Pancreas (tissue), 10 donors: ENCODE measurements at regions not wholly inside any gene's neighbourhood (a gene's known extent, or its start where the extent isn't known, plus 50 kb on each side); places are given as distances from the start of the nearest gene placed in this dataset.

Experiments used
- ATAC-seq, 4 donors: fragments of 200-7000 bp; cut with Tn5 transposase; one replicate each; pipeline versions ENCODE4 v1.8.0 to v1.9.1; 2020; ENCODE audit warnings: mild to moderate bottlenecking in 4 of 4, moderate library complexity in 4 of 4
- DNase-seq, 6 donors: peaks; one replicate each; pipeline ENCODE4 v3.0.0-alpha.2; 2020
- FAIRE-seq: peaks from 2 replicates; lab custom pipeline; 2012; peaks lifted over from hg19 to GRCh38; lab: Jason Lieb, UNC
- H3K27ac ChIP-seq, 4 donors: fragments of 200-600 bp; sonication (generic); 1 replicate in 3 of 4; 2 replicates in 1 of 4; pipeline versions ENCODE4 v1.5.0 to v1.8.0; 2020
- H3K27me3 ChIP-seq, 4 donors: fragments of 200-600 bp; one replicate each; pipeline ENCODE4 v1.8.0; 2021
- H3K36me3 ChIP-seq, 3 donors: fragments of 200-600 bp; sonication (generic) in 1 of 3; one replicate each; pipeline versions ENCODE4 v1.5.0 to v1.8.0; 2020 to 2021
- H3K4me1 ChIP-seq, 3 donors: fragments of 200-600 bp; one replicate each; pipeline ENCODE4 v1.8.0; 2021
- H3K4me3 ChIP-seq, 4 donors: fragments of 200-600 bp; sonication (generic) in 2 of 4; one replicate each; pipeline versions ENCODE4 v1.5.0 to v1.8.0; 2020 to 2021
- H3K9me3 ChIP-seq, 4 donors: fragments of 200-600 bp; one replicate each; pipeline ENCODE4 v1.8.0; 2021
- CTCF ChIP-seq, 4 donors: fragments of 200-600 bp; sonication (generic) in 3 of 4; IDR thresholded peaks; one replicate each; pipeline versions ENCODE4 v1.5.0 to v1.8.0; 2021; ENCODE audit warnings: antibody characterized with exemption in 4 of 4
- whole genome bisulfite sequencing, 2 donors: extraction: QIAGEN DNeasy Blood & Tissue Kit; methylation state at CpG; one replicate each; pipeline ENCODE4 v1.1.7; 2013; 5-methylcytosine and 5-hydroxymethylcytosine counted together
- intact Hi-C, 3 donors: fragments of 100-400 bp; cut with DNase I; formaldehyde crosslinking; loops; one replicate each; pipeline versions ENCODE4 v1.11.1 to v1.14.2; 2022
- donor health status: healthy with polysubstance abuse.
- donor health status: DM: no; HTN: no; CAD: no; lungs with moderate emphysema.
- donor health status: DM: no; HTN: no; CAD: no.
- donor health status: control.
- donor health status: control.
- donor health status: Bipolar disorder and iron deficiency.
- donor health status: DM: yes; HTN: yes; CAD: no.
- donor health status: DM: no; HTN: no; CAD: no.
- donor health status: DM: no; HTN: no; CAD: no.
- donor health status: DM: yes; HTN: yes; CAD: no.

- intact Hi-C loops: no loop called here
- no peaks in the 10 kb centered on the region for H3K9me3 ChIP-seq
- DNase-seq (no peak), FAIRE-seq (no peak), ATAC-seq (no peak)
- WGBS, 2 donors: 25 to 26% methylated on average over 1 of the region's 1 CpG
- no peaks in the 10 kb centered on the region for H3K36me3 ChIP-seq
- H3K27ac ChIP-seq: no peak overlapping the region
- no peak overlapping the region for H3K4me3 ChIP-seq
- peaks cover 0 to 6% (median 0%) of the 10 kb centered on the region in 4 donors for H3K27me3 ChIP-seq
- H3K4me1 ChIP-seq: no peaks in the 10 kb centered on the region
- TF ChIP-seq CTCF (IDR thresholded peaks at IDR 0.05): no peak
Measured at GRCh38 chr7:136517971-136518370, 350.5 kb upstream of the CHRM2 start.

- H3K36me3 ChIP-seq: no peaks in the 10 kb centered on the region
- DNase-seq: no peak
- no peak for FAIRE-seq
- intact Hi-C loops: no loop called here
- peaks cover 0 to 3% (median 0%) of the 10 kb centered on the region in 4 donors for H3K27me3 ChIP-seq
- no peaks in the 10 kb centered on the region for H3K4me1 ChIP-seq
- H3K27ac ChIP-seq: no peak overlapping the region
- no peak for ATAC-seq
- H3K4me3 ChIP-seq: no peak overlapping the region
- WGBS, 2 donors: 58 to 60% methylated on average over 2 of the region's 2 CpGs
- no peak for TF ChIP-seq CTCF (IDR thresholded peaks at IDR 0.05)
- H3K9me3 ChIP-seq: no peaks in the 10 kb centered on the region
Measured at GRCh38 chr7:136514776-136515175, 353.7 kb upstream of the CHRM2 start.

GRCh38 chr7:136513744-136514143 lies 354.7 kb upstream of the CHRM2 start:
- FAIRE-seq: no peak
- 52 to 58% methylated on average over 2 of the region's 2 CpGs for WGBS, 2 donors

GRCh38 chr7:136509466-136509865 lies 359.0 kb upstream of the CHRM2 start:
- no peaks in the 10 kb centered on the region for H3K9me3 ChIP-seq
- no peak for TF ChIP-seq CTCF (IDR thresholded peaks at IDR 0.05)
- intact Hi-C loops: no loop called here
- no peak for FAIRE-seq
- no peaks in the 10 kb centered on the region for H3K4me1 ChIP-seq
- WGBS, 2 donors: 56 to 69% methylated on average over 3 of the region's 3 CpGs
- H3K27me3 ChIP-seq: no peaks in the 10 kb centered on the region
- no peak for ATAC-seq
- H3K4me3 ChIP-seq: no peak overlapping the region
- H3K36me3 ChIP-seq: no peaks in the 10 kb centered on the region
- H3K27ac ChIP-seq: no peak overlapping the region
- DNase-seq: no peak

More at GRCh38 chr7:136513744-136514143, 354.7 kb upstream of the CHRM2 start:
- H3K27ac ChIP-seq: no peak overlapping the region
- DNase-seq (no peak), ATAC-seq (no peak)
- peaks cover 0 to 3% (median 0%) of the 10 kb centered on the region in 4 donors for H3K27me3 ChIP-seq
- TF ChIP-seq CTCF (IDR thresholded peaks at IDR 0.05): no peak
- H3K36me3 ChIP-seq: no peaks in the 10 kb centered on the region
- no peak overlapping the region for H3K4me3 ChIP-seq
- no peaks in the 10 kb centered on the region for H3K9me3 ChIP-seq
- intact Hi-C loops: no loop called here
- H3K4me1 ChIP-seq: no peaks in the 10 kb centered on the region

- H3K9me3 ChIP-seq: no peaks in the 10 kb centered on the region
Measured at GRCh38 chr7:136502162-136502561, 366.3 kb upstream of the CHRM2 start.

More at GRCh38 chr7:136502162-136502561, 366.3 kb upstream of the CHRM2 start:
- H3K36me3 ChIP-seq: no peaks in the 10 kb centered on the region
- WGBS, 2 donors: 51 to 65% methylated on average over 1 of the region's 1 CpG
- no peaks in the 10 kb centered on the region for H3K27me3 ChIP-seq
- H3K27ac ChIP-seq: no peak overlapping the region
- intact Hi-C loops: no loop called here
- FAIRE-seq (peak; percentile 5), DNase-seq (no peak), ATAC-seq (no peak)
- no peaks in the 10 kb centered on the region for H3K4me1 ChIP-seq
- no peak for TF ChIP-seq CTCF (IDR thresholded peaks at IDR 0.05)
- H3K4me3 ChIP-seq: no peak overlapping the region
